ENCODE measurements at regions not wholly inside any gene's neighbourhood (a gene's known extent, or its start where the extent isn't known, plus 50 kb on each side); places are given as distances from the start of the nearest gene placed in this dataset.
A peak's percentile ranks its signal among the peaks of the same experiment; 100 is the strongest.

- no peaks in the 10 kb centered on the region for H3K27me3 ChIP-seq (ENCODE audit: insufficient read depth, poor library complexity, severe bottlenecking)
- H3K27ac ChIP-seq (replicated peaks), result peak overlapping the region; percentile 96
- no peak overlapping the region for H3K4me3 ChIP-seq (replicated peaks; ENCODE audit: insufficient read depth, low read length)
- DNase-seq (ENCODE audit: low read depth in 1 of 2, low spot score in 1 of 2), result peak; percentile 67 to 92
- TF ChIP-seq CTCF (IDR thresholded peaks at IDR 0.05; ENCODE audit: insufficient read depth, low read length) (peak; percentile 63), GABPA (IDR thresholded peaks at IDR 0.05; ENCODE audit: low read depth) (peak; percentile 68), SPI1 (IDR thresholded peaks at IDR 0.05; ENCODE audit: borderline replicate concordance, low read depth) (peak; percentile 80; the same call in 1 of the 2 replicates), POLR2AphosphoS5 (IDR thresholded peaks at IDR 0.05; ENCODE audit: low read depth) (peak; percentile 69)
- TF ChIP-seq, protein P1, sequence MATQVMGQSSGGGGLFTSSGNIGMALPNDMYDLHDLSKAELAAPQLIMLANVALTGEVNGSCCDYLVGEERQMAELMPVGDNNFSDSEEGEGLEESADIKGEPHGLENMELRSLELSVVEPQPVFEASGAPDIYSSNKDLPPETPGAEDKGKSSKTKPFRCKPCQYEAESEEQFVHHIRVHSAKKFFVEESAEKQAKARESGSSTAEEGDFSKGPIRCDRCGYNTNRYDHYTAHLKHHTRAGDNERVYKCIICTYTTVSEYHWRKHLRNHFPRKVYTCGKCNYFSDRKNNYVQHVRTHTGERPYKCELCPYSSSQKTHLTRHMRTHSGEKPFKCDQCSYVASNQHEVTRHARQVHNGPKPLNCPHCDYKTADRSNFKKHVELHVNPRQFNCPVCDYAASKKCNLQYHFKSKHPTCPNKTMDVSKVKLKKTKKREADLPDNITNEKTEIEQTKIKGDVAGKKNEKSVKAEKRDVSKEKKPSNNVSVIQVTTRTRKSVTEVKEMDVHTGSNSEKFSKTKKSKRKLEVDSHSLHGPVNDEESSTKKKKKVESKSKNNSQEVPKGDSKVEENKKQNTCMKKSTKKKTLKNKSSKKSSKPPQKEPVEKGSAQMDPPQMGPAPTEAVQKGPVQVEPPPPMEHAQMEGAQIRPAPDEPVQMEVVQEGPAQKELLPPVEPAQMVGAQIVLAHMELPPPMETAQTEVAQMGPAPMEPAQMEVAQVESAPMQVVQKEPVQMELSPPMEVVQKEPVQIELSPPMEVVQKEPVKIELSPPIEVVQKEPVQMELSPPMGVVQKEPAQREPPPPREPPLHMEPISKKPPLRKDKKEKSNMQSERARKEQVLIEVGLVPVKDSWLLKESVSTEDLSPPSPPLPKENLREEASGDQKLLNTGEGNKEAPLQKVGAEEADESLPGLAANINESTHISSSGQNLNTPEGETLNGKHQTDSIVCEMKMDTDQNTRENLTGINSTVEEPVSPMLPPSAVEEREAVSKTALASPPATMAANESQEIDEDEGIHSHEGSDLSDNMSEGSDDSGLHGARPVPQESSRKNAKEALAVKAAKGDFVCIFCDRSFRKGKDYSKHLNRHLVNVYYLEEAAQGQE (IDR thresholded peaks at IDR 0.05; ENCODE audit: insufficient replicate concordance, low read depth), result peak; percentile 53
These were observed 52.9 kb upstream of the SLC28A3 start for GRCh38 chr9:84393266-84393950.

DNA sequence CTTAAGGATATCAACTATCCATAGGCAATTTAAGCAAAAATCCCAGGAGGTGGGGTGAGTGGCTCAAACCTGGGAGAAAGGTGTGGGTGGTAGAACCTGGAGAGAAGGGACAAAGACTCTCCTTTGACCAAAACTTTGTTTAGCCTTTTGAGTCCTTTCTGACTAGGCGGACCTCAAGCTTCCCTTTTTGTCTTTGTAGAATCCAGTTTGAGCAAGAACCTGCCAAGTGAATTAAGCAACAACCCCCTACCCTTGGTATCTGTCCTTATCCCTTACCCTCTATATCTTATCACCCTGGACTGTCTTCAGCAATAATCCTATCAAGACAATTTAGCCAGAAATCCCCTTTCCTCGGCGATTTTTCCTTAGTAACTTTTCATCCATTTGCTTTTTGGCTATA lies 53.5 kb upstream of the SLC28A3 start:
- DNase-seq (ENCODE audit: low read depth in 1 of 2, low spot score in 1 of 2), result peak; percentile 51 to 84
- Histone ChIP-seq H3K27ac (replicated peaks) (peak overlapping the region; percentile 96), H3K4me3 (replicated peaks; ENCODE audit: insufficient read depth, low read length) (no peak overlapping the region), H3K27me3 (ENCODE audit: insufficient read depth, poor library complexity, severe bottlenecking) (no peaks in the 10 kb centered on the region)
- TF ChIP-seq SPI1 (IDR thresholded peaks at IDR 0.05; ENCODE audit: borderline replicate concordance, low read depth) (peak; percentile 18; the same call in 1 of the 2 replicates), GABPA (IDR thresholded peaks at IDR 0.05; ENCODE audit: low read depth) (no peak)

DNA sequence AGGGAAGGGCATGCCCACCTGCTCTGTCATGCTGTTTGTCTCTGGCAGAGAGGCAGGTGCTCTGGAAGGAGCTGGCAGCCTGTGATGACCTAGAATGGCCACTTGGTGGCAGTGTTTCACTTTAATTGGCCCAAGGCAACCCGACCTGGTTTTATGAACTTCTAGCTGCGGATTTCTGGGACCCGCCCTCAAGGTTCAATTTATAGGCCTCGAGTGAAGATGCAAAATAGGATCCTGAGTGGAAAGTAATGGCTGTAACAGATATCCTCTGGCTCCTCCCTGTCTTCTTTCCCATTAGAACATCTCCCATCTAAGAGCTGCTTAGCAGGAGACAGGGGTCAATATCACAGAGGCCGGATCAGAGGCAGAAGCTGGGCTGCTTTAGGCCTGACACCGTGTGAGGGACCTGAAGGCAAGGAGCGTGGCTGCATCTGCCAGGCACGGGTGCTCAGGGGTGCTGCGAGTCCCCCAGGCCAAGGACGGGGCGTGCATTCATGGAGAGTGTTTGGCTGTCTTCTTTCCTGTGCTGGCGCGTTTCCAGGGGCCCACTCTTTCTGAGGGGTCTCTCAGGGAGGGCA lies 56.7 kb upstream of the SLC28A3 start:
- Histone ChIP-seq H3K27me3 (ENCODE audit: insufficient read depth, poor library complexity, severe bottlenecking) (no peaks in the 10 kb centered on the region), H3K4me3 (replicated peaks; ENCODE audit: insufficient read depth, low read length) (no peak overlapping the region), H3K27ac (replicated peaks) (no peak overlapping the region)
- DNase-seq (ENCODE audit: low read depth in 1 of 2, low spot score in 1 of 2), result peak; percentile 55 to 75
- TF ChIP-seq, protein P1 (IDR thresholded peaks at IDR 0.05; ENCODE audit: insufficient replicate concordance, low read depth), result no peak
- no peak for TF ChIP-seq SPI1 (IDR thresholded peaks at IDR 0.05; ENCODE audit: borderline replicate concordance, low read depth)
- TF ChIP-seq CTCF (IDR thresholded peaks at IDR 0.05; ENCODE audit: insufficient read depth, low read length), result peak; percentile 82
- no peak for TF ChIP-seq POLR2AphosphoS5 (IDR thresholded peaks at IDR 0.05; ENCODE audit: low read depth)

DNA sequence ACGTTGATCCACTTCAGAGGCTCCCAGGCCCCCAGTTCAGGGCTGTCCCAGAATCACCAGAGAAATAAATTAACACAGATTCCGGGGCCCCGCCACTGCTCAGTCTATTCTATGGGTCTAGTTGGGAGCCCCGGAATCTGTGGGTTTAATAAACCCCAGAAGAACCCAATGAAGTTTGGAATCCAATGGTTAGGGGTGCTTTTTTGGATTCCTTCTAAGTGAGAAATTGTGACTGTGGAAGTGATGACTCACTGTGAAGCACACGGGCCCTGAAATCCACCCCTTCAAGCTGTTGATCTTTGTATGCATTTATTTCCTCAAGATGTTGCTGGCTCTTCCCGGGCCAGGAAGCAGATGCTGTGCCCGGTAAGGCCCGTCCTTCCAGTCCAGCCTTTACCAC lies 57.3 kb upstream of the SLC28A3 start:
- TF ChIP-seq POLR2AphosphoS5 (IDR thresholded peaks at IDR 0.05; ENCODE audit: low read depth) (no peak), SPI1 (IDR thresholded peaks at IDR 0.05; ENCODE audit: borderline replicate concordance, low read depth) (no peak), GABPA (IDR thresholded peaks at IDR 0.05; ENCODE audit: low read depth) (no peak), CTCF (IDR thresholded peaks at IDR 0.05; ENCODE audit: insufficient read depth, low read length) (no peak)
- TF ChIP-seq, protein P1 (IDR thresholded peaks at IDR 0.05; ENCODE audit: insufficient replicate concordance, low read depth), result no peak
- DNase-seq (ENCODE audit: low read depth in 1 of 2, low spot score in 1 of 2), result no peak
- Histone ChIP-seq H3K27ac (replicated peaks) (no peak overlapping the region), H3K27me3 (ENCODE audit: insufficient read depth, poor library complexity, severe bottlenecking) (no peaks in the 10 kb centered on the region), H3K4me3 (replicated peaks; ENCODE audit: insufficient read depth, low read length) (no peak overlapping the region)

All from HL-60 (cell line).